ENCODE measurements at regions not wholly inside any gene's neighbourhood (a gene's known extent, or its start where the extent isn't known, plus 50 kb on each side); places are given as distances from the start of the nearest gene placed in this dataset.

DNA sequence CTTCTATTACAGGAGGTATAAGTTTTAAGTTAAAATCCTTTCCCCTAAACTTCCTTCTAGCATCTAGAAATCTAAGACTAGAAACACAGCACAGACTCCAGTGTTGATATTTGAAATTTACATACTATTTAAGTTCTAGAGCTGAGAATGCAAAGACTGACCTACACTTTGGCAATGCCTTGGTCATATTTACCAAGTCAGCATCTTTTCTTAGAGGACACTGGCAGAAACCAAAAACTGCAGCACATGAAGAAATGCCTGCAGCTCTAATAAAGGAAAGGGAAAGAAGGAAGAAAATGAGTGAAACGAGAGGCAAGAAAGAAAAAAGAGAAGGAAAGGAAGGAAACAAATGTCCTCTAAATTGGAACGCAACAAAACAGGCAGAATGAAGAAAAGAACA, 443.7 kb upstream of the RASGEF1B start:
- H3K9me3 ChIP-seq (ENCODE audit: insufficient read depth in 2 of 2, low read depth in 1 of 2, low read length in 1 of 2) = no peaks in the 10 kb centered on the region
- POLR2A ChIA-PET (ENCODE audit: partially characterized antibody) = no interaction called here
- no peaks in the 10 kb centered on the region for H4K20me1 ChIP-seq (replicated peaks in 1 of 2; ENCODE audit: control insufficient read depth in 1 of 2, insufficient read depth in 2 of 2, low read length in 2 of 2)
- H3K18ac ChIP-seq (ENCODE audit: extremely low read depth, low read length) = no peak overlapping the region
- no peak overlapping the region for H2AFZ ChIP-seq (ENCODE audit: low read length)
- H3K4ac ChIP-seq (replicated peaks; ENCODE audit: insufficient read length, low read depth, low read length) = no peak overlapping the region
- no peak overlapping the region for H2BK15ac ChIP-seq (ENCODE audit: low read length)
- CTCF ChIA-PET (ENCODE audit: partially characterized antibody) = interaction anchor here (1.3 to 5.0 kb wide), 3 partner anchors 11 to 41 kb away, joined by 4 to 34 read pairs (median 32); no protein-coding TSS in a partner anchor
- H3K79me2 ChIP-seq (ENCODE audit: control insufficient read depth in 1 of 2, insufficient read depth in 2 of 2, low read length in 2 of 2) = no peaks in the 10 kb centered on the region
- no peak overlapping the region for H3K23ac ChIP-seq (ENCODE audit: insufficient read length)
- H4K8ac ChIP-seq (ENCODE audit: extremely low read depth, insufficient read depth, low read length) = no peak overlapping the region
- H2BK120ac ChIP-seq (replicated peaks; ENCODE audit: low read depth, low read length) = no peak overlapping the region
- H3K9ac ChIP-seq (replicated peaks in 1 of 4; ENCODE audit: extremely low read depth in 1 of 4, low read depth in 3 of 4, low read length in 3 of 4) = no peak overlapping the region
- no peak overlapping the region for H2BK20ac ChIP-seq (ENCODE audit: low read length)
- DNase-seq (ENCODE audit: low read depth in 1 of 2, low spot score in 2 of 2) = no peak
- H2BK5ac ChIP-seq (ENCODE audit: low read depth, low read length) = no peak overlapping the region
- no peak overlapping the region for H3K14ac ChIP-seq (ENCODE audit: insufficient read length)
- no peaks in the 10 kb centered on the region; a peak in 1 of 7 replicates for H3K4me1 ChIP-seq (replicated peaks in 1 of 4; ENCODE audit: control insufficient read depth in 3 of 4, insufficient read depth in 4 of 4, low read length in 3 of 4)
- H3K4me3 ChIP-seq (ENCODE audit: extremely low read depth in 1 of 4, insufficient read depth in 2 of 4, low read depth in 3 of 4, low read length in 4 of 4) = no peak overlapping the region
- FAIRE-seq = no peak
- no peak overlapping the region for H4K91ac ChIP-seq (replicated peaks; ENCODE audit: insufficient read length, low read length)
- H4K5ac ChIP-seq (ENCODE audit: insufficient read length, low read depth, low read length) = no peak overlapping the region
- no peaks in the 10 kb centered on the region for H3K79me1 ChIP-seq (ENCODE audit: low read depth, low read length)
- H3K56ac ChIP-seq (replicated peaks; ENCODE audit: insufficient read length, low read depth, low read length) = no peak overlapping the region
- WGBS, 2 experiments (ENCODE audit: extremely low coverage in 1 of 2, insufficient coverage in 1 of 2, insufficient read length in 1 of 2, insufficient replicate concordance in 2 of 2, low coverage in 1 of 2, low lambda C conversion rate in 2 of 2, missing lambda C conversion rate in 1 of 2) = 100% methylated on average over 2 of the region's 2 CpGs; no CpG with 5 or more reads in 1 of the 2 experiments
- no peak for TF ChIP-seq TEAD4 (IDR thresholded peaks at IDR 0.05; ENCODE audit: low read depth, low read length)
- no peak for TF ChIP-seq TAF7 (optimal IDR thresholded peaks at IDR 0.05; ENCODE audit: borderline replicate concordance, low read depth, low read length)
- TF ChIP-seq CHD1 (IDR thresholded peaks at IDR 0.05; ENCODE audit: low read depth, low read length) = no peak
- no peak for TF ChIP-seq KDM1A (IDR thresholded peaks at IDR 0.05; ENCODE audit: borderline replicate concordance, low read length)
- TF ChIP-seq EZH2 (IDR thresholded peaks at IDR 0.05; ENCODE audit: low read depth, low read length, severe bottlenecking) = no peak
- no peak for TF ChIP-seq ASH2L (IDR thresholded peaks at IDR 0.05; ENCODE audit: low read length)
- TF ChIP-seq, protein P1, sequence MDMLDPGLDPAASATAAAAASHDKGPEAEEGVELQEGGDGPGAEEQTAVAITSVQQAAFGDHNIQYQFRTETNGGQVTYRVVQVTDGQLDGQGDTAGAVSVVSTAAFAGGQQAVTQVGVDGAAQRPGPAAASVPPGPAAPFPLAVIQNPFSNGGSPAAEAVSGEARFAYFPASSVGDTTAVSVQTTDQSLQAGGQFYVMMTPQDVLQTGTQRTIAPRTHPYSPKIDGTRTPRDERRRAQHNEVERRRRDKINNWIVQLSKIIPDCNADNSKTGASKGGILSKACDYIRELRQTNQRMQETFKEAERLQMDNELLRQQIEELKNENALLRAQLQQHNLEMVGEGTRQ (IDR thresholded peaks at IDR 0.05; ENCODE audit: low read length) = no peak
- TF ChIP-seq TCF12 (IDR thresholded peaks at IDR 0.05; ENCODE audit: low read depth, low read length) = no peak
- no peak overlapping the region for H2BK12ac ChIP-seq (ENCODE audit: low read depth, low read length)
- H3K23me2 ChIP-seq (ENCODE audit: low read depth, low read length) = no peaks in the 10 kb centered on the region
- H3K4me2 ChIP-seq (ENCODE audit: insufficient read depth in 1 of 2, low read depth in 2 of 2, low read length in 2 of 2) = no peak overlapping the region
- no peak overlapping the region for H2AK5ac ChIP-seq (ENCODE audit: low read depth, low read length)
- no peak overlapping the region for H3K27ac ChIP-seq (ENCODE audit: low read depth, low read length)
- no peaks in the 10 kb centered on the region for H3K36me3 ChIP-seq (ENCODE audit: control insufficient read depth in 2 of 4, insufficient read depth in 4 of 4, low read length in 3 of 4)
- peaks cover 0 to 1% (median 0%) of the 10 kb centered on the region in 4 experiments; a peak in 1 of 7 replicates for H3K27me3 ChIP-seq (replicated peaks in 1 of 4; ENCODE audit: control insufficient read depth in 3 of 4, extremely low read depth in 1 of 4, insufficient read depth in 3 of 4, low read length in 3 of 4)

All from H1 (cell line).